Thyroid gland (tissue), 4 donors: ENCODE measurements at regions not wholly inside any gene's neighbourhood (a gene's known extent, or its start where the extent isn't known, plus 50 kb on each side); places are given as distances from the start of the nearest gene placed in this dataset.

Experiments
- CTCF ChIP-seq, 6 experiments: fragments of 200-600 bp in 3 of 6; fragments of 450-650 bp in 3 of 6; sonication (generic) in 3 of 6; IDR thresholded peaks; one replicate each; pipeline ENCODE4 v1.5.1; 2016 to 2019; ENCODE audit warnings: antibody characterized with exemption in 6 of 6, mild to moderate bottlenecking in 2 of 6, inconsistent platforms in 1 of 6, moderate library complexity in 1 of 6
- POLR2A ChIP-seq, 2 donors: fragments of 450-650 bp; IDR thresholded peaks; one replicate each; pipeline ENCODE4 v1.6.1; 2017; ENCODE audit warnings: antibody characterized with exemption in 2 of 2, mild to moderate bottlenecking in 2 of 2, moderate library complexity in 1 of 2

- TF ChIP-seq CTCF (IDR thresholded peaks at IDR 0.05) (no peak), POLR2A (IDR thresholded peaks at IDR 0.05) (no peak)
These were observed 290.4 kb upstream of the TNP1 start for GRCh38 chr2:217150236-217150635.
